Panc1 (cell line): ENCODE measurements at regions not wholly inside any gene's neighbourhood (a gene's known extent, or its start where the extent isn't known, plus 50 kb on each side); places are given as distances from the start of the nearest gene placed in this dataset.
"Not testable (repeated sequence)": the region's sequence is repeated elsewhere in the genome, so short reads cannot be mapped to it uniquely, and the experiment has no call there.

Experiments
- ATAC-seq: fragments of 200-7000 bp; cut with Tn5 transposase; 2 replicates; pipeline ENCODE4 v1.9.1; 2020; ENCODE audit warnings: mild to moderate bottlenecking, moderate library complexity
- BruUV-seq: library from RNA; stranded (reverse); fragments of 400-500 nt; replicated peaks from 2 replicates; lab custom pipeline; 2021; lab: Mats Ljungman, UMichigan
- CTCF ChIA-PET: fragments of 300-600 bp; sonication (Branson Sonifier 250); formaldehyde crosslinking; loops from one replicate; lab custom pipeline; 2022; ENCODE audit warnings: antibody characterized with exemption; lab: Charles Lee
- POLR2A ChIA-PET: fragments of 300-600 bp; sonication (Branson Sonifier 250); formaldehyde crosslinking; loops from one replicate; lab custom pipeline; 2022; ENCODE audit warnings: antibody characterized with exemption; lab: Charles Lee
- DNase-seq: peaks from one replicate; pipeline ENCODE4 v3.0.0-alpha.2; 2010; ENCODE audit warnings: low read depth, low spot score
- H3K27ac ChIP-seq: 2 replicates; pipeline ENCODE4 v1.5.1; 2011; ENCODE audit warnings: mild to moderate bottlenecking, low read length, inconsistent platforms
- H3K27me3 ChIP-seq: fragments of 200-500 bp; sonication (Bioruptor generic); 2 replicates; pipeline ENCODE4 v1.6.0; 2014; ENCODE audit warnings: low read length, inconsistent platforms; ENCODE audit not compliant: control insufficient read depth, insufficient read depth
- H3K36me3 ChIP-seq: fragments of 200-500 bp; sonication (Bioruptor generic); 2 replicates; pipeline ENCODE4 v1.5.1; 2014; ENCODE audit warnings: inconsistent platforms, mild to moderate bottlenecking, low read length, moderate library complexity; ENCODE audit not compliant: control insufficient read depth, insufficient read depth
- H3K4me1 ChIP-seq: 2 replicates; pipeline ENCODE4 v1.5.1; 2011; ENCODE audit warnings: inconsistent platforms, mild to moderate bottlenecking, low read length, moderate library complexity; ENCODE audit not compliant: control insufficient read depth, insufficient read depth
- H3K4me3 ChIP-seq, 2 experiments: 2 replicates each; pipeline ENCODE4 v1.5.1; 2011 to 2012; ENCODE audit warnings: low read depth in 2 of 2, low read length in 2 of 2, mild to moderate bottlenecking in 2 of 2, inconsistent platforms in 1 of 2, moderate library complexity in 1 of 2
- H3K9me3 ChIP-seq: fragments of 200-500 bp; sonication (Bioruptor generic); 2 replicates; pipeline ENCODE4 v1.5.1; 2014; ENCODE audit warnings: low read depth, mild to moderate bottlenecking, inconsistent platforms, low read length, moderate library complexity; ENCODE audit not compliant: control insufficient read depth, insufficient read depth
- CTCF ChIP-seq: fragments of 450-650 bp; IDR thresholded peaks from 2 replicates; pipeline ENCODE4 v1.5.1; 2017; ENCODE audit warnings: mild to moderate bottlenecking
- POLR2AphosphoS5 ChIP-seq: IDR thresholded peaks from 2 replicates; pipeline ENCODE4 v1.6.1; 2012; ENCODE audit warnings: mild to moderate bottlenecking, low read depth, low read length, moderate library complexity
- REST ChIP-seq, 2 experiments: IDR thresholded peaks; 2 replicates each; pipeline ENCODE4 v1.6.1; 2011 to 2012; ENCODE audit warnings: low read depth in 2 of 2, control low read depth in 1 of 2, low read length in 1 of 2, mild to moderate bottlenecking in 1 of 2, moderate library complexity in 1 of 2; ENCODE audit not compliant: insufficient read depth in 1 of 2
- SIN3A ChIP-seq: IDR thresholded peaks from 2 replicates; pipeline ENCODE4 v1.6.1; 2012; ENCODE audit warnings: low read depth, mild to moderate bottlenecking, low read length, moderate library complexity, borderline replicate concordance; ENCODE audit not compliant: insufficient read depth
- TCF7L2 ChIP-seq: IDR thresholded peaks from 2 replicates; pipeline ENCODE4 v1.6.1; 2011; ENCODE audit warnings: mild to moderate bottlenecking, low read depth, low read length, inconsistent platforms
- in situ Hi-C: cut with HindIII; loops from 2 replicates; pipeline ENCODE4 v1.10.0; 2016; ENCODE audit warnings: low sequenced_read_pairs, low pct_unique_long_range_greater_than_20kb
- intact Hi-C: fragments of 100-400 bp; cut with micrococcal nuclease; formaldehyde crosslinking; loops from one replicate; pipeline ENCODE4 v1.10.0; 2022; ENCODE audit not compliant: unreplicated experiment

- no peaks in the 10 kb centered on the region for H3K4me1 ChIP-seq
- TF ChIP-seq POLR2AphosphoS5 (no peak), CTCF (no peak), REST (IDR thresholded peaks at IDR 0.05; ENCODE audit: insufficient read depth in 1 of 2, low read depth in 2 of 2, low read length in 1 of 2) (no peak), TCF7L2 (no peak), SIN3A (no peak)
- no peaks in the 10 kb centered on the region for H3K36me3 ChIP-seq
- DNase-seq (no peak), ATAC-seq (no peak)
- intact Hi-C loops = no loop called here
- POLR2A ChIA-PET = no interaction called here
- no TSS peak for BruUV-seq
- H3K27ac ChIP-seq = no peak overlapping the region
- H3K4me3 ChIP-seq = no peak overlapping the region
- no peaks in the 10 kb centered on the region for H3K27me3 ChIP-seq
- CTCF ChIA-PET = no interaction called here
- in situ Hi-C loops = no loop called here
- H3K9me3 ChIP-seq = no peaks in the 10 kb centered on the region
Observed at GRCh38 chr15:62417439-62417838, 252.4 kb upstream of the C2CD4B start.

GRCh38 chr15:62418496-62418895 lies 253.4 kb upstream of the C2CD4B start:
- in situ Hi-C loops, H3K4me3 ChIP-seq, H3K4me1 ChIP-seq, H3K27ac ChIP-seq, ATAC-seq, CTCF ChIA-PET, H3K27me3 ChIP-seq, BruUV-seq, H3K9me3 ChIP-seq, intact Hi-C loops, H3K36me3 ChIP-seq, DNase-seq, POLR2A ChIA-PET: not testable (repeated sequence)

- H3K27ac ChIP-seq = no peak overlapping the region
- no peaks in the 10 kb centered on the region for H3K27me3 ChIP-seq
- intact Hi-C loops = no loop called here
- in situ Hi-C loops = no loop called here
- H3K36me3 ChIP-seq = no peaks in the 10 kb centered on the region
- no TSS peak for BruUV-seq
- ChIA-PET CTCF (interaction anchor here (0.7 kb wide), 1 partner anchor 621 kb away, joined by 3 read pairs; no protein-coding TSS in a partner anchor), POLR2A (no interaction called here)
- DNase-seq = no peak
- H3K4me1 ChIP-seq = no peaks in the 10 kb centered on the region
- no peak for ATAC-seq
- no peak overlapping the region for H3K4me3 ChIP-seq
- no peaks in the 10 kb centered on the region for H3K9me3 ChIP-seq
- TF ChIP-seq SIN3A (no peak), CTCF (no peak), POLR2AphosphoS5 (no peak), REST (IDR thresholded peaks at IDR 0.05; ENCODE audit: insufficient read depth in 1 of 2, low read depth in 2 of 2, low read length in 1 of 2) (no peak), TCF7L2 (no peak)
Observed at GRCh38 chr15:62419192-62419591, 254.1 kb upstream of the C2CD4B start.

GRCh38 chr15:62420371-62420770 lies 255.3 kb upstream of the C2CD4B start:
- POLR2A ChIA-PET, CTCF ChIA-PET, in situ Hi-C loops, H3K36me3 ChIP-seq, H3K9me3 ChIP-seq, H3K4me3 ChIP-seq, BruUV-seq, H3K4me1 ChIP-seq, H3K27me3 ChIP-seq, H3K27ac ChIP-seq, DNase-seq, ATAC-seq, intact Hi-C loops: not testable (repeated sequence)
